GM18858 (cell line): ENCODE measurements at regions not wholly inside any gene's neighbourhood (a gene's known extent, or its start where the extent isn't known, plus 50 kb on each side); places are given as distances from the start of the nearest gene placed in this dataset.
"Not testable (repeated sequence)": the region's sequence is repeated elsewhere in the genome, so short reads cannot be mapped to it uniquely, and the experiment has no call there.

Experiments used
- ATAC-seq: cut with Tn5 transposase; IDR thresholded peaks from one replicate; pipeline ENCODE4 v1.9.1; 2021; ENCODE audit not compliant: unreplicated experiment

GRCh38 chr3:176357891-176358290 is 839.4 kb downstream of the TBL1XR1 start:
- ATAC-seq, result no peak

- ATAC-seq, result no peak
Observed at GRCh38 chr3:176354843-176355242, 842.4 kb downstream of the TBL1XR1 start.

GRCh38 chr3:176352716-176353334 is 844.5 kb downstream of the TBL1XR1 start:
- ATAC-seq, result no peak

- no peak for ATAC-seq
Observed at GRCh38 chr3:176351408-176351807, 845.9 kb downstream of the TBL1XR1 start.

- ATAC-seq, result no peak
Observed at GRCh38 chr3:176349706-176350105, 847.6 kb downstream of the TBL1XR1 start.

- ATAC-seq, result no peak
Observed at GRCh38 chr3:176347424-176348146, 849.7 kb downstream of the TBL1XR1 start.

- ATAC-seq, result no peak
Observed at GRCh38 chr3:176341963-176342362, 855.3 kb downstream of the TBL1XR1 start.

GRCh38 chr3:176328666-176329065 is 868.6 kb downstream of the TBL1XR1 start:
- no peak for ATAC-seq

GRCh38 chr3:176328198-176328597 is 869.1 kb downstream of the TBL1XR1 start:
- ATAC-seq, result no peak

- not testable (repeated sequence) for ATAC-seq
Observed at GRCh38 chr3:176326894-176327490, 870.3 kb downstream of the TBL1XR1 start.

- not testable (repeated sequence) for ATAC-seq
Observed at GRCh38 chr3:176321532-176321931, 875.8 kb downstream of the TBL1XR1 start.

GRCh38 chr3:176321099-176321498 is 876.2 kb downstream of the TBL1XR1 start:
- ATAC-seq, result no peak

GRCh38 chr3:176313426-176313825 is 883.9 kb downstream of the TBL1XR1 start:
- no peak for ATAC-seq

GRCh38 chr3:176310641-176311040 is 886.6 kb downstream of the TBL1XR1 start:
- no peak for ATAC-seq

- no peak for ATAC-seq
Observed at GRCh38 chr3:176302271-176302670, 895.0 kb downstream of the TBL1XR1 start.

- no peak for ATAC-seq
Observed at GRCh38 chr3:176296066-176296597, 901.1 kb downstream of the TBL1XR1 start.

- no peak for ATAC-seq
Observed at GRCh38 chr3:176293276-176293675, 904.0 kb downstream of the TBL1XR1 start.

- no peak for ATAC-seq
Observed at GRCh38 chr3:176286476-176287085, 910.7 kb downstream of the TBL1XR1 start.

- no peak for ATAC-seq
Observed at GRCh38 chr3:176275538-176275937, 921.7 kb downstream of the TBL1XR1 start.

GRCh38 chr3:176275113-176275512 is 922.2 kb downstream of the TBL1XR1 start:
- no peak for ATAC-seq

GRCh38 chr3:176274161-176274560 is 923.1 kb downstream of the TBL1XR1 start:
- no peak for ATAC-seq

GRCh38 chr3:176262071-176262470 is 935.2 kb downstream of the TBL1XR1 start:
- no peak for ATAC-seq
